CD4-positive, alpha-beta T cell (primary cell): ENCODE measurements at regions not wholly inside any gene's neighbourhood (a gene's known extent, or its start where the extent isn't known, plus 50 kb on each side); places are given as distances from the start of the nearest gene placed in this dataset.
A peak's percentile ranks its signal among the peaks of the same experiment; 100 is the strongest.

Source experiments
- ATAC-seq: fragments of 200-7000 bp; cut with Tn5 transposase; one replicate; pipeline ENCODE4 v1.10.0; 2022; ENCODE audit warnings: mild to moderate bottlenecking; ENCODE audit not compliant: poor library complexity
- CTCF ChIA-PET: fragments of 350-600 bp; sonication (Branson Sonifier 250); formaldehyde crosslinking; loops from one replicate; lab custom pipeline; 2021; ENCODE audit warnings: antibody characterized with exemption, inconsistent platforms; lab: Charles Lee
- POLR2A ChIA-PET: fragments of 350-600 bp; sonication (Branson Sonifier 250); formaldehyde crosslinking; loops from one replicate; lab custom pipeline; 2021; ENCODE audit warnings: antibody characterized with exemption, inconsistent platforms; lab: Charles Lee
- DNase-seq, 14 experiments: peaks; one replicate each; pipeline ENCODE4 v3.0.0-alpha.2; 2013 to 2020; ENCODE audit warnings: mixed read lengths in 2 of 14
- H3K27ac ChIP-seq, 2 donors: one replicate each; pipeline versions ENCODE4 v1.5.1 to v1.7.0; 2013; ENCODE audit warnings: low read length in 2 of 2, low read depth in 1 of 2, mild to moderate bottlenecking in 1 of 2
- H3K27me3 ChIP-seq, 2 experiments: 1 replicate in 1 of 2; 2 replicates in 1 of 2; pipeline versions ENCODE4 v1.6.1 to v1.7.0; 2013; ENCODE audit warnings: low read length in 2 of 2, control low read depth in 1 of 2, mild to moderate bottlenecking in 1 of 2, moderate library complexity in 1 of 2; ENCODE audit not compliant: insufficient read depth in 2 of 2, control insufficient read depth in 1 of 2
- H3K36me3 ChIP-seq: one replicate; pipeline ENCODE4 v1.6.1; 2013; ENCODE audit warnings: low read length, control low read depth; ENCODE audit not compliant: insufficient read depth
- H3K4me1 ChIP-seq: one replicate; pipeline ENCODE4 v1.6.1; 2013; ENCODE audit warnings: low read length, control low read depth; ENCODE audit not compliant: insufficient read depth
- H3K4me3 ChIP-seq: one replicate; pipeline ENCODE4 v1.5.1; 2013; ENCODE audit warnings: mild to moderate bottlenecking, low read length, moderate library complexity
- H3K9me3 ChIP-seq, 2 experiments: 1 replicate in 1 of 2; 2 replicates in 1 of 2; pipeline versions ENCODE4 v1.6.1 to v1.7.0; 2013; ENCODE audit warnings: low read length in 2 of 2, mild to moderate bottlenecking in 2 of 2, control low read depth in 1 of 2, moderate library complexity in 1 of 2; ENCODE audit not compliant: control insufficient read depth in 1 of 2, insufficient read depth in 1 of 2
- H3K27ac Mint-ChIP-seq: one replicate; pipeline ENCODE4 v1.8.0; 2020; ENCODE audit warnings: mixed read lengths
- H3K27me3 Mint-ChIP-seq: one replicate; pipeline ENCODE4 v1.8.0; 2021; ENCODE audit warnings: mixed read lengths
- H3K36me3 Mint-ChIP-seq: one replicate; pipeline ENCODE4 v1.8.0; 2021; ENCODE audit warnings: low read depth, mixed read lengths
- H3K4me1 Mint-ChIP-seq: one replicate; pipeline ENCODE4 v1.8.0; 2021; ENCODE audit warnings: low read depth, mixed read lengths
- H3K4me3 Mint-ChIP-seq: one replicate; pipeline ENCODE4 v1.8.0; 2020; ENCODE audit warnings: mild to moderate bottlenecking, mixed read lengths
- H3K9me3 Mint-ChIP-seq: one replicate; pipeline ENCODE4 v1.8.0; 2020; ENCODE audit warnings: mixed read lengths
- intact Hi-C, 2 experiments: fragments of 100-400 bp; cut with DNase I in 1 of 2; cut with micrococcal nuclease in 1 of 2; formaldehyde crosslinking; loops; one replicate each; pipeline versions ENCODE4 v1.15.1 to v1.9.0; 2023 to 2025; cut with DNase I, micrococcal nuclease
- TF ChIP-seq, protein P1 (sequence below): fragments of 200-600 bp; IDR thresholded peaks from one replicate; pipeline ENCODE4 v1.8.0; 2022; ENCODE audit warnings: antibody characterized with exemption, mild to moderate bottlenecking

- Histone ChIP-seq H3K4me3 (no peak overlapping the region), H3K4me1 (peaks cover 26% of the 10 kb centered on the region), H3K36me3 (peaks cover 32% of the 10 kb centered on the region), H3K9me3 (no peaks in the 10 kb centered on the region), H3K27ac (no peak overlapping the region), H3K27me3 (no peaks in the 10 kb centered on the region)
- DNase-seq (no peak), ATAC-seq (no peak)
- H3K4me3 Mint-ChIP-seq = no peak overlapping the region
- H3K4me1 Mint-ChIP-seq = peaks cover 13% of the 10 kb centered on the region
- TF ChIP-seq, protein P1, sequence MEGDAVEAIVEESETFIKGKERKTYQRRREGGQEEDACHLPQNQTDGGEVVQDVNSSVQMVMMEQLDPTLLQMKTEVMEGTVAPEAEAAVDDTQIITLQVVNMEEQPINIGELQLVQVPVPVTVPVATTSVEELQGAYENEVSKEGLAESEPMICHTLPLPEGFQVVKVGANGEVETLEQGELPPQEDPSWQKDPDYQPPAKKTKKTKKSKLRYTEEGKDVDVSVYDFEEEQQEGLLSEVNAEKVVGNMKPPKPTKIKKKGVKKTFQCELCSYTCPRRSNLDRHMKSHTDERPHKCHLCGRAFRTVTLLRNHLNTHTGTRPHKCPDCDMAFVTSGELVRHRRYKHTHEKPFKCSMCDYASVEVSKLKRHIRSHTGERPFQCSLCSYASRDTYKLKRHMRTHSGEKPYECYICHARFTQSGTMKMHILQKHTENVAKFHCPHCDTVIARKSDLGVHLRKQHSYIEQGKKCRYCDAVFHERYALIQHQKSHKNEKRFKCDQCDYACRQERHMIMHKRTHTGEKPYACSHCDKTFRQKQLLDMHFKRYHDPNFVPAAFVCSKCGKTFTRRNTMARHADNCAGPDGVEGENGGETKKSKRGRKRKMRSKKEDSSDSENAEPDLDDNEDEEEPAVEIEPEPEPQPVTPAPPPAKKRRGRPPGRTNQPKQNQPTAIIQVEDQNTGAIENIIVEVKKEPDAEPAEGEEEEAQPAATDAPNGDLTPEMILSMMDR = no peak
- H3K9me3 Mint-ChIP-seq = no peaks in the 10 kb centered on the region
- ChIA-PET CTCF (no interaction called here), POLR2A (no interaction called here)
- intact Hi-C loops = no loop called here
- H3K27ac Mint-ChIP-seq = no peak overlapping the region
- H3K36me3 Mint-ChIP-seq = peaks cover 30% of the 10 kb centered on the region
- H3K27me3 Mint-ChIP-seq = peaks cover 4% of the 10 kb centered on the region
Observed at GRCh38 chr17:64784353-64785010, 122.4 kb upstream of the SMURF2 start.

- H3K27me3 ChIP-seq = no peaks in the 10 kb centered on the region
- Mint-ChIP-seq H3K9me3 (no peaks in the 10 kb centered on the region), H3K27ac (no peak overlapping the region), H3K4me3 (no peak overlapping the region), H3K27me3 (peaks cover 8% of the 10 kb centered on the region), H3K36me3 (peaks cover 30% of the 10 kb centered on the region), H3K4me1 (peaks cover 13% of the 10 kb centered on the region)
- no peak overlapping the region for H3K27ac ChIP-seq
- no peaks in the 10 kb centered on the region for H3K9me3 ChIP-seq
- ChIA-PET POLR2A (no interaction called here), CTCF (no interaction called here)
- TF ChIP-seq, protein P1 = no peak
- intact Hi-C loops = no loop called here
- no peak overlapping the region for H3K4me3 ChIP-seq
- H3K36me3 ChIP-seq = peaks cover 32% of the 10 kb centered on the region
- DNase-seq (peak in 1 of 14 experiments; percentile 30), ATAC-seq (no peak)
- H3K4me1 ChIP-seq = peaks cover 33% of the 10 kb centered on the region
Observed at GRCh38 chr17:64783556-64784352, 121.6 kb upstream of the SMURF2 start.

DNA sequence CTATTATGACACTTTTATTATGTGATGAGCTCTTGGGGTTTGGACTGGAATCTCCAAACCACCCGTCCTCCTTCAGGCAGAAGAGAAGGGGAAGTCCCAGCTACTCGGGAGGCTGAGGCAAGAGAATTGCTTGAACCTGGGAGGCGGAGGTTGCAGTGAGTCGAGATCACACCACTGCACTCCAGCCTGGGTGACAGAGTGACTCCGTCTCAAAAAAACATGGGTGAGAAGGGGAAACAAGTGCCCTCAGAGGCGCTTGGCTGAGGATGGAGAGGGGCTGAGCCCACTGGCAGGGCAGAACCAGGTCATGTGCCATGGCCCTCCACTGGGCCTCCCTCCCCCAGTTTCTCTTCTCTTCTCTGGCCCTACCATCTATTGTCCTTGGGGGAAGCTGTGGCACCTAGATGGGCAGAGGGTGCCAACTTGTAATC lies 120.9 kb upstream of the SMURF2 start:
- H3K4me1 Mint-ChIP-seq = peaks cover 13% of the 10 kb centered on the region
- peak in 2 of 14 experiments; percentile 40 to 55 for DNase-seq
- no peak overlapping the region for H3K27ac Mint-ChIP-seq
- no peak overlapping the region for H3K4me3 ChIP-seq
- ChIA-PET CTCF (no interaction called here), POLR2A (no interaction called here)
- ATAC-seq = no peak
- no peaks in the 10 kb centered on the region for H3K9me3 ChIP-seq
- H3K36me3 Mint-ChIP-seq = peaks cover 30% of the 10 kb centered on the region
- H3K4me3 Mint-ChIP-seq = peak overlapping the region; percentile 25
- peaks cover 37% of the 10 kb centered on the region for H3K4me1 ChIP-seq
- no peaks in the 10 kb centered on the region for H3K9me3 Mint-ChIP-seq
- H3K27me3 ChIP-seq = no peaks in the 10 kb centered on the region
- TF ChIP-seq, protein P1 = no peak
- intact Hi-C loops = no loop called here
- H3K36me3 ChIP-seq = peaks cover 32% of the 10 kb centered on the region
- no peak overlapping the region for H3K27ac ChIP-seq
- H3K27me3 Mint-ChIP-seq = peaks cover 9% of the 10 kb centered on the region
